PC-3 (cell line): ENCODE measurements at regions not wholly inside any gene's neighbourhood (a gene's known extent, or its start where the extent isn't known, plus 50 kb on each side); places are given as distances from the start of the nearest gene placed in this dataset.

Source experiments
- ATAC-seq: fragments of 200-7000 bp; cut with Tn5 transposase; 2 replicates; pipeline ENCODE4 v1.9.1; 2020; ENCODE audit warnings: mild to moderate bottlenecking, moderate library complexity
- BruUV-seq: library from RNA; stranded (reverse); fragments of 400-500 nt; replicated peaks from 2 replicates; lab custom pipeline; 2021; lab: Mats Ljungman, UMichigan
- CTCF ChIA-PET: fragments of 300-600 bp; sonication (Branson Sonifier 250); formaldehyde crosslinking; loops from one replicate; lab custom pipeline; 2022; ENCODE audit warnings: antibody characterized with exemption; lab: Charles Lee
- POLR2A ChIA-PET: fragments of 300-600 bp; sonication (Branson Sonifier 250); formaldehyde crosslinking; loops from one replicate; lab custom pipeline; 2022; ENCODE audit warnings: antibody characterized with exemption; ENCODE audit not compliant: unreplicated experiment; lab: Charles Lee
- DNase-seq: peaks from one replicate; pipeline ENCODE4 v3.0.0-alpha.2; 2015
- H2AFZ ChIP-seq: fragments of 300-600 bp; sonication (generic); 2 replicates; pipeline ENCODE4 v1.6.0; 2016; ENCODE audit warnings: antibody characterized with exemption, low read length
- H3F3A ChIP-seq: fragments of 300-600 bp; sonication (generic); one replicate; pipeline ENCODE4 v1.6.0; 2017; ENCODE audit warnings: antibody characterized with exemption, low read length, control low read depth, mild to moderate bottlenecking; ENCODE audit not compliant: unreplicated experiment
- H3K27ac ChIP-seq: fragments of 300-600 bp; sonication (generic); 2 replicates; pipeline ENCODE4 v1.5.1; 2016; ENCODE audit warnings: mild to moderate bottlenecking, low read length
- H3K27me3 ChIP-seq: fragments of 300-600 bp; sonication (generic); 2 replicates; pipeline ENCODE4 v1.6.1; 2016; ENCODE audit warnings: low read length, mixed read lengths
- H3K36me3 ChIP-seq: fragments of 300-600 bp; sonication (generic); 2 replicates; pipeline ENCODE4 v1.6.1; 2016; ENCODE audit warnings: low read depth, mixed run types, low read length, mixed read lengths
- H3K4me1 ChIP-seq: fragments of 300-600 bp; sonication (generic); 2 replicates; pipeline ENCODE4 v1.5.1; 2016; ENCODE audit warnings: low read length; ENCODE audit not compliant: insufficient read depth
- H3K4me2 ChIP-seq: fragments of 300-600 bp; sonication (generic); 2 replicates; pipeline ENCODE4 v1.6.0; 2016; ENCODE audit warnings: low read length
- H3K4me3 ChIP-seq: fragments of 300-600 bp; sonication (generic); 2 replicates; pipeline ENCODE4 v1.5.1; 2016; ENCODE audit warnings: mild to moderate bottlenecking, low read length, mixed read lengths
- H3K79me2 ChIP-seq: fragments of 300-600 bp; sonication (generic); 2 replicates; pipeline ENCODE4 v1.6.1; 2017; ENCODE audit warnings: low read length, mixed read lengths
- H3K9ac ChIP-seq: fragments of 300-600 bp; sonication (generic); 2 replicates; pipeline ENCODE4 v1.6.0; 2016; ENCODE audit warnings: mild to moderate bottlenecking, low read length
- H3K9me2 ChIP-seq: fragments of 300-600 bp; sonication (generic); replicated peaks from 2 replicates; pipeline ENCODE4 v1.6.1; 2016; ENCODE audit warnings: mixed run types, low read length, mixed read lengths
- H3K9me3 ChIP-seq: fragments of 300-600 bp; sonication (generic); 2 replicates; pipeline ENCODE4 v1.6.1; 2016; ENCODE audit warnings: low read length, mixed read lengths
- H4K20me1 ChIP-seq: fragments of 300-600 bp; sonication (generic); 2 replicates; pipeline ENCODE4 v1.6.1; 2016; ENCODE audit warnings: low read length, mixed read lengths
- CTCF ChIP-seq: fragments of 300-600 bp; sonication (generic); conservative IDR thresholded peaks from 2 replicates; pipeline ENCODE4 v1.5.1; 2017; ENCODE audit warnings: antibody characterized with exemption, low read depth, mild to moderate bottlenecking, low read length
- EZH2 ChIP-seq: fragments of 300-600 bp; sonication (generic); IDR thresholded peaks from one replicate; pipeline ENCODE4 v1.6.1; 2017; ENCODE audit warnings: antibody characterized with exemption, mild to moderate bottlenecking, low read length; ENCODE audit not compliant: unreplicated experiment
- EZH2phosphoT487 ChIP-seq: fragments of 300-600 bp; sonication (generic); IDR thresholded peaks from 2 replicates; pipeline ENCODE4 v1.6.1; 2018; ENCODE audit warnings: mild to moderate bottlenecking, antibody characterized with exemption, low read length, borderline replicate concordance
- intact Hi-C: fragments of 100-400 bp; cut with micrococcal nuclease; formaldehyde crosslinking; loops from 2 replicates; pipeline ENCODE4 v1.9.0; 2023

- intact Hi-C loops, result no loop called here
- no peaks in the 10 kb centered on the region for H3F3A ChIP-seq
- DNase-seq (no peak), ATAC-seq (no peak)
- no peaks in the 10 kb centered on the region for H3K27me3 ChIP-seq
- no TSS peak for BruUV-seq
- no peaks in the 10 kb centered on the region for H4K20me1 ChIP-seq
- no peak overlapping the region for H3K9ac ChIP-seq
- CTCF ChIA-PET, result no interaction called here
- no peak overlapping the region for H3K4me3 ChIP-seq
- H3K9me2 ChIP-seq, result no peaks in the 10 kb centered on the region
- TF ChIP-seq EZH2, result no peak
- no peak for TF ChIP-seq EZH2phosphoT487
- no peak for TF ChIP-seq CTCF
- no peaks in the 10 kb centered on the region for H3K9me3 ChIP-seq
- H3K4me2 ChIP-seq, result no peak overlapping the region
- no peak overlapping the region for H2AFZ ChIP-seq
- H3K36me3 ChIP-seq, result no peaks in the 10 kb centered on the region
- H3K27ac ChIP-seq, result no peak overlapping the region
- no peaks in the 10 kb centered on the region for H3K4me1 ChIP-seq
- POLR2A ChIA-PET, result no interaction called here
- no peaks in the 10 kb centered on the region for H3K79me2 ChIP-seq
Measured at GRCh38 chrX:121949041-121949760, 901.8 kb downstream of the GLUD2 start.

- TF ChIP-seq EZH2phosphoT487 (no peak), EZH2 (no peak), CTCF (no peak)
- H3K4me2 ChIP-seq, result no peak overlapping the region
- CTCF ChIA-PET, result no interaction called here
Measured at GRCh38 chrX:121958886-121959285, 911.5 kb downstream of the GLUD2 start.

GRCh38 chrX:121975671-121976070, 928.3 kb downstream of the GLUD2 start:
- Histone ChIP-seq H3F3A (no peaks in the 10 kb centered on the region), H3K27me3 (no peaks in the 10 kb centered on the region), H3K4me1 (no peaks in the 10 kb centered on the region), H3K4me3 (no peak overlapping the region), H3K9me2 (no peaks in the 10 kb centered on the region), H3K79me2 (no peaks in the 10 kb centered on the region), H3K4me2 (no peak overlapping the region), H4K20me1 (no peaks in the 10 kb centered on the region), H2AFZ (no peak overlapping the region), H3K36me3 (no peaks in the 10 kb centered on the region), H3K9ac (no peak overlapping the region), H3K27ac (no peak overlapping the region), H3K9me3 (no peaks in the 10 kb centered on the region)
- no peak for TF ChIP-seq EZH2phosphoT487
- DNase-seq, result no peak
- no TSS peak for BruUV-seq
- ChIA-PET POLR2A (no interaction called here), CTCF (no interaction called here)
- intact Hi-C loops, result no loop called here
- no peak for ATAC-seq

More at GRCh38 chrX:121958886-121959285, 911.5 kb downstream of the GLUD2 start:
- DNase-seq (peak; percentile 12), ATAC-seq (no peak)
- Histone ChIP-seq H3K9ac (no peak overlapping the region), H3K4me3 (no peak overlapping the region), H2AFZ (no peak overlapping the region), H3K36me3 (no peaks in the 10 kb centered on the region), H3K4me1 (no peaks in the 10 kb centered on the region), H3K27me3 (no peaks in the 10 kb centered on the region), H3K79me2 (no peaks in the 10 kb centered on the region), H3F3A (no peaks in the 10 kb centered on the region), H3K9me2 (no peaks in the 10 kb centered on the region), H4K20me1 (no peaks in the 10 kb centered on the region), H3K27ac (no peak overlapping the region), H3K9me3 (no peaks in the 10 kb centered on the region)
- BruUV-seq, result no TSS peak
- intact Hi-C loops, result no loop called here
- POLR2A ChIA-PET, result interaction anchor here (0.6 kb wide), 1 partner anchor 199 kb away, joined by 6 read pairs; no protein-coding TSS in a partner anchor
